ENCODE measurements at regions not wholly inside any gene's neighbourhood (a gene's known extent, or its start where the extent isn't known, plus 50 kb on each side); places are given as distances from the start of the nearest gene placed in this dataset.

GRCh38 chr9:2243666-2244555 lies 228.8 kb downstream of the SMARCA2 start:
- TF ChIP-seq, protein P1, sequence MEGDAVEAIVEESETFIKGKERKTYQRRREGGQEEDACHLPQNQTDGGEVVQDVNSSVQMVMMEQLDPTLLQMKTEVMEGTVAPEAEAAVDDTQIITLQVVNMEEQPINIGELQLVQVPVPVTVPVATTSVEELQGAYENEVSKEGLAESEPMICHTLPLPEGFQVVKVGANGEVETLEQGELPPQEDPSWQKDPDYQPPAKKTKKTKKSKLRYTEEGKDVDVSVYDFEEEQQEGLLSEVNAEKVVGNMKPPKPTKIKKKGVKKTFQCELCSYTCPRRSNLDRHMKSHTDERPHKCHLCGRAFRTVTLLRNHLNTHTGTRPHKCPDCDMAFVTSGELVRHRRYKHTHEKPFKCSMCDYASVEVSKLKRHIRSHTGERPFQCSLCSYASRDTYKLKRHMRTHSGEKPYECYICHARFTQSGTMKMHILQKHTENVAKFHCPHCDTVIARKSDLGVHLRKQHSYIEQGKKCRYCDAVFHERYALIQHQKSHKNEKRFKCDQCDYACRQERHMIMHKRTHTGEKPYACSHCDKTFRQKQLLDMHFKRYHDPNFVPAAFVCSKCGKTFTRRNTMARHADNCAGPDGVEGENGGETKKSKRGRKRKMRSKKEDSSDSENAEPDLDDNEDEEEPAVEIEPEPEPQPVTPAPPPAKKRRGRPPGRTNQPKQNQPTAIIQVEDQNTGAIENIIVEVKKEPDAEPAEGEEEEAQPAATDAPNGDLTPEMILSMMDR (IDR thresholded peaks at IDR 0.05), result no peak
- no peak for TF ChIP-seq ZFX (IDR thresholded peaks at IDR 0.05; ENCODE audit: borderline replicate concordance)

DNA sequence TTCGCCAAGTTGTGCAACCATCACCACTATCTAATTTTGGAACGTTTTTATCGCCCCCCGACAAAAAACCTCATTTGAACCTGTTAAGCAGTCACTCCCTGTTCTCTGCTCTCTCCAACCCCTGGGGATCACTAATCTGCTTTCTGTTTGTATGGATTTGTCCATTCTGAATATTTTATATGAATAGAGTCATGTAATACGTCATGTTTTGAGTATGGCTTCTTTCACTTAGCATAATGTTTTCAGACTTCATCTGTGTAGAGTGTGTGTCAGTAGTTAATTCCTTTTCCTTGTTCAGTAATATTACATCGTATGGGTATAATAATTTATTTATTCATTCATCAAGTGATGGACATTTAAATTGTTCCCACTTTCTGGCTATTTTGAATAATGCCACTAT lies 232.2 kb downstream of the SMARCA2 start:
- H3K27ac ChIP-seq, result no peak overlapping the region
- TF ChIP-seq, protein P1 (IDR thresholded peaks at IDR 0.05), result no peak
- no peak for TF ChIP-seq ZFX (IDR thresholded peaks at IDR 0.05; ENCODE audit: borderline replicate concordance)

More at GRCh38 chr9:2243666-2244555, 228.8 kb downstream of the SMARCA2 start:
- no peak overlapping the region for H3K27ac ChIP-seq

GRCh38 chr9:2248768-2249265 lies 233.7 kb downstream of the SMARCA2 start:
- TF ChIP-seq, protein P1 (IDR thresholded peaks at IDR 0.05), result no peak
- no peak for TF ChIP-seq ZFX (IDR thresholded peaks at IDR 0.05; ENCODE audit: borderline replicate concordance)
- peak overlapping the region; percentile 70 for H3K27ac ChIP-seq

DNA sequence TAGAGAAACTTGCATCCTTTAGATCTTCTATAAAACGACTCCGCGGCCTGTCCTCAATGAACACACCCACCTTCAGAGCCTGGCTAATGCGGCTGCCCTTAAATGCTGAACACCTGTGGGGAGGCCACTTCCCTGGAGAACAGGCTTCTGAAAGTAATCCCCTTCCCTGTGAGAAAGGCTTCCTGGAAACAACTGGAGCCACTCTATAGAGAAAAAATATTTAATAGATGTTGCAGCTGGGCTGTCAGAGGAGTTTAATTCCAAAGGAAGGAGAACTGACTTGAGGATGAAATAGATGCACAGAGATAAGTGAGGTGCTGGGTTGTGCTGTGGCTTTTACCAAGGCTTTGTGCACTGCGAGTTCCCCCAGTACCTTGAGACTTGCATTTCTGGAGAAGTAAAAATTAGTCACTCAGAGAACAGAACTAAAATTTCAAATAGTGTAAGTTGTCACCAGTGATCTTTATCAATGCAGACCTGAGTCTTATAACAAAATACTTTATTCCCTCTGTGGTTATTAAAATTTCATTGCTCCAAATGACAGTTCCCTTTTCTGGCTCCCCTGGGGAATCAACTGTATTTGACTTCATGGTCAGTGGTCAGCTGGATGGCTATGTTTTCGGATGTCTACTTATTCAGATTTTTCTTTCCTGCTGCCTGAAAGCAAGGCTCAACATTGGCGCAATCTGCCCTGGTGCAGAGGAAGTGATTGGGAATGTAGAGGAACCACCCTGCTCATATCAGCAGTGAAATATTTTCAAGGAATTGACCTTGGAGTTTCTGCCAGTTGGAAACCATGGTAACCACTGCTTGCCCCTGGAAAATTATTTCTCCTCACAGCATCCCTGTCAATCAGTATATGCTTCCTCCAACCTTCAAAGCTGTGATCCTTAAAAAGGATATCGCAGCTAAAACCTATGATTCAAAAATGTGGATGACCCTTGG lies 238.8 kb downstream of the SMARCA2 start:
- H3K27ac ChIP-seq, result no peak overlapping the region
- TF ChIP-seq, protein P1 (IDR thresholded peaks at IDR 0.05), result no peak
- no peak for TF ChIP-seq ZFX (IDR thresholded peaks at IDR 0.05; ENCODE audit: borderline replicate concordance)

GRCh38 chr9:2255128-2255527 lies 240.0 kb downstream of the SMARCA2 start:
- H3K27ac ChIP-seq, result no peak overlapping the region
- TF ChIP-seq ZFX (IDR thresholded peaks at IDR 0.05; ENCODE audit: borderline replicate concordance), result no peak
- TF ChIP-seq, protein P1 (IDR thresholded peaks at IDR 0.05), result 0 out of 2 replicates have a peak, but pooled peaks have one; percentile 7

GRCh38 chr9:2257248-2257929 lies 242.2 kb downstream of the SMARCA2 start:
- no peak overlapping the region for H3K27ac ChIP-seq

More at GRCh38 chr9:2257248-2257929, 242.2 kb downstream of the SMARCA2 start:
- TF ChIP-seq, protein P1 (IDR thresholded peaks at IDR 0.05), result no peak
- TF ChIP-seq ZFX (IDR thresholded peaks at IDR 0.05; ENCODE audit: borderline replicate concordance), result no peak

Measured in 22Rv1 (cell line).